ENCODE measurements at regions not wholly inside any gene's neighbourhood (a gene's known extent, or its start where the extent isn't known, plus 50 kb on each side); places are given as distances from the start of the nearest gene placed in this dataset.
"Not testable (repeated sequence)": the region's sequence is repeated elsewhere in the genome, so short reads cannot be mapped to it uniquely, and the experiment has no call there.

DNA sequence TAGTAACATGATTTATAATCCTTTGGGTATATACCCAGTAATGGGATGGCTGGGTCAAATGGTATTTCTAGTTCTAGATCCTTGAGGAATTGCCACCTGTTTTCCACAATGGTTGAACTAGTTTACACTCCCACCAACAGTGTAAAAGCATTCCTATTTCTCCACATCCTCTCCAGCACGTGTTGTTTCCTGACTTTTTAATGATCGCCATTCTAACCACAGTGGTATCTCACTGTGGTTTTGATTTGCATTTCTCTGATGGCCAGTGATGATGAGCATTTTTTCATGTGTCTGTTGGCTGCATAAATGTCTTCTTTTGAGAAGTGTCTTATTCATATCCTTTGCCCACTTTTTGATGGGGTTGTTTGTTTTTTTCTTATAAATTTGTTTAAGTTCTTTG lies 152.6 kb upstream of the PFN2 start:
- H3K79me1 ChIP-seq (ENCODE audit: low read depth, low read length); H2BK5ac ChIP-seq (ENCODE audit: low read depth, low read length); H2BK15ac ChIP-seq (ENCODE audit: low read length); H3K27ac ChIP-seq (ENCODE audit: low read depth, low read length); H2AFZ ChIP-seq (ENCODE audit: low read length); H3K36me3 ChIP-seq (ENCODE audit: control insufficient read depth in 2 of 4, insufficient read depth in 4 of 4, low read length in 3 of 4); H2BK12ac ChIP-seq (ENCODE audit: low read depth, low read length); H2AK5ac ChIP-seq (ENCODE audit: low read depth, low read length); H4K91ac ChIP-seq (replicated peaks; ENCODE audit: insufficient read length, low read length); H4K8ac ChIP-seq (ENCODE audit: extremely low read depth, insufficient read depth, low read length); H3K4me3 ChIP-seq (ENCODE audit: extremely low read depth in 1 of 4, insufficient read depth in 2 of 4, low read depth in 3 of 4, low read length in 4 of 4); H3K4me1 ChIP-seq (replicated peaks in 1 of 4; ENCODE audit: control insufficient read depth in 3 of 4, insufficient read depth in 4 of 4, low read length in 3 of 4); POLR2A ChIA-PET (ENCODE audit: partially characterized antibody); H4K5ac ChIP-seq (ENCODE audit: insufficient read length, low read depth, low read length); H4K20me1 ChIP-seq (replicated peaks in 1 of 2; ENCODE audit: control insufficient read depth in 1 of 2, insufficient read depth in 2 of 2, low read length in 2 of 2); H3K18ac ChIP-seq (ENCODE audit: extremely low read depth, low read length); H3K56ac ChIP-seq (replicated peaks; ENCODE audit: insufficient read length, low read depth, low read length); H3K23me2 ChIP-seq (ENCODE audit: low read depth, low read length); H3K9ac ChIP-seq (replicated peaks in 1 of 4; ENCODE audit: extremely low read depth in 1 of 4, low read depth in 3 of 4, low read length in 3 of 4); DNase-seq (ENCODE audit: low read depth in 1 of 2, low spot score in 2 of 2); FAIRE-seq; H3K27me3 ChIP-seq (replicated peaks in 1 of 4; ENCODE audit: control insufficient read depth in 3 of 4, extremely low read depth in 1 of 4, insufficient read depth in 3 of 4, low read length in 3 of 4); H3K14ac ChIP-seq (ENCODE audit: insufficient read length); H2BK120ac ChIP-seq (replicated peaks; ENCODE audit: low read depth, low read length); H3K4ac ChIP-seq (replicated peaks; ENCODE audit: insufficient read length, low read depth, low read length); H3K4me2 ChIP-seq (ENCODE audit: insufficient read depth in 1 of 2, low read depth in 2 of 2, low read length in 2 of 2); H3K9me3 ChIP-seq (ENCODE audit: insufficient read depth in 2 of 2, low read depth in 1 of 2, low read length in 1 of 2); H3K23ac ChIP-seq (ENCODE audit: insufficient read length); H2BK20ac ChIP-seq (ENCODE audit: low read length); H3K79me2 ChIP-seq (ENCODE audit: control insufficient read depth in 1 of 2, insufficient read depth in 2 of 2, low read length in 2 of 2): not testable (repeated sequence)
- CTCF ChIA-PET (ENCODE audit: partially characterized antibody): interaction anchor here (1.0 kb wide), 1 partner anchor 9 kb away, joined by 3 read pairs; no protein-coding TSS in a partner anchor
- 94% methylated on average over 2 of the region's 2 CpGs; no CpG with 5 or more reads in 1 of the 2 experiments for WGBS, 2 experiments (ENCODE audit: extremely low coverage in 1 of 2, insufficient coverage in 1 of 2, insufficient read length in 1 of 2, insufficient replicate concordance in 2 of 2, low coverage in 1 of 2, low lambda C conversion rate in 2 of 2, missing lambda C conversion rate in 1 of 2)
